Fibroblast of lung (primary cell): ENCODE measurements at regions not wholly inside any gene's neighbourhood (a gene's known extent, or its start where the extent isn't known, plus 50 kb on each side); places are given as distances from the start of the nearest gene placed in this dataset.
A peak's percentile ranks its signal among the peaks of the same experiment; 100 is the strongest.

Experiments used
- DNase-seq, 2 donors: peaks; one replicate each; pipeline versions ENCODE4 v3.0.0 to v3.0.0-alpha.2; 2010; ENCODE audit warnings: low read depth in 2 of 2
- H2AFZ ChIP-seq: 2 replicates; pipeline ENCODE4 v1.5.1; 2012; ENCODE audit warnings: low read length, control low read depth, inconsistent platforms
- H3K27ac ChIP-seq: 2 replicates; pipeline ENCODE4 v1.5.1; 2011; ENCODE audit warnings: low read length, control low read depth; ENCODE audit not compliant: insufficient read depth
- H3K27me3 ChIP-seq: 2 replicates; pipeline ENCODE4 v1.5.1; 2011; ENCODE audit warnings: mild to moderate bottlenecking, low read length; ENCODE audit not compliant: control insufficient read depth, insufficient read depth
- H3K36me3 ChIP-seq: 2 replicates; pipeline ENCODE4 v1.5.1; 2011; ENCODE audit warnings: low read length; ENCODE audit not compliant: control insufficient read depth, insufficient read depth
- H3K4me1 ChIP-seq: 2 replicates; pipeline ENCODE4 v1.5.1; 2011; ENCODE audit warnings: low read length; ENCODE audit not compliant: control insufficient read depth, insufficient read depth; ENCODE audit errors: extremely low read depth
- H3K4me2 ChIP-seq: 2 replicates; pipeline ENCODE4 v1.5.1; 2011; ENCODE audit warnings: low read length, control low read depth; ENCODE audit not compliant: insufficient read depth; ENCODE audit errors: extremely low read depth
- H3K4me3 ChIP-seq, 4 experiments: fragments of 200-600 bp in 1 of 4; sonication (generic) in 1 of 4; replicated peaks in 1 of 4; 2 replicates each; pipeline ENCODE4 v1.5.1; 2011 to 2016; ENCODE audit warnings: low read length in 4 of 4, low read depth in 3 of 4, mild to moderate bottlenecking in 3 of 4, control low read depth in 2 of 4, inconsistent platforms in 1 of 4, mixed read lengths in 1 of 4; ENCODE audit not compliant: insufficient read depth in 1 of 4; ENCODE audit errors: control extremely low read depth in 1 of 4
- H3K79me2 ChIP-seq: 2 replicates; pipeline ENCODE4 v1.5.1; 2012; ENCODE audit warnings: mild to moderate bottlenecking, low read length, inconsistent platforms; ENCODE audit not compliant: control insufficient read depth, insufficient read depth
- H3K9ac ChIP-seq: 2 replicates; pipeline ENCODE4 v1.5.1; 2011; ENCODE audit warnings: mild to moderate bottlenecking, low read length, control low read depth; ENCODE audit not compliant: insufficient read depth
- H3K9me3 ChIP-seq: 2 replicates; pipeline ENCODE4 v1.5.1; 2012; ENCODE audit warnings: low read depth, low read length; ENCODE audit not compliant: control insufficient read depth, insufficient read depth
- H4K20me1 ChIP-seq: 2 replicates; pipeline ENCODE4 v1.5.1; 2011; ENCODE audit warnings: low read length; ENCODE audit not compliant: control insufficient read depth, insufficient read depth; ENCODE audit errors: extremely low read depth
- CTCF ChIP-seq, 2 donors: IDR thresholded peaks in 1 of 2; conservative IDR thresholded peaks in 1 of 2; 1 replicate in 1 of 2; 2 replicates in 1 of 2; pipeline ENCODE4 v1.5.1; 2011 to 2012; ENCODE audit warnings: low read length in 2 of 2, control low read depth in 1 of 2, inconsistent platforms in 1 of 2, low read depth in 1 of 2, mild to moderate bottlenecking in 1 of 2
- EZH2 ChIP-seq: IDR thresholded peaks from 2 replicates; pipeline ENCODE4 v1.5.1; 2012; ENCODE audit warnings: low read length, control low read depth, mild to moderate bottlenecking; ENCODE audit errors: missing control alignments

GRCh38 chr11:19628018-19628417 is 84.6 kb upstream of the NAV2 start:
- Histone ChIP-seq H3K27ac (no peak overlapping the region), H3K36me3 (no peaks in the 10 kb centered on the region), H3K4me3 (no peak overlapping the region), H2AFZ (peak overlapping the region; percentile 65), H4K20me1 (no peaks in the 10 kb centered on the region), H3K27me3 (no peaks in the 10 kb centered on the region), H3K9ac (no peak overlapping the region), H3K4me1 (peaks cover 4% of the 10 kb centered on the region), H3K4me2 (no peak overlapping the region), H3K9me3 (no peaks in the 10 kb centered on the region), H3K79me2 (no peaks in the 10 kb centered on the region)
- peak; percentile 37 to 76 for DNase-seq
- no peak for TF ChIP-seq CTCF (conservative IDR thresholded peaks at IDR 0.05 in 1 of 2, IDR thresholded peaks at IDR 0.05 in 1 of 2; ENCODE audit: low read depth in 1 of 2, low read length in 2 of 2)

GRCh38 chr11:19627566-19627965 is 85.1 kb upstream of the NAV2 start:
- H3K9ac ChIP-seq, result no peak overlapping the region
- no peaks in the 10 kb centered on the region for H3K36me3 ChIP-seq
- H3K27ac ChIP-seq, result no peak overlapping the region
- H3K9me3 ChIP-seq, result no peaks in the 10 kb centered on the region
- no peak for DNase-seq
- no peaks in the 10 kb centered on the region for H3K27me3 ChIP-seq
- peaks cover 4% of the 10 kb centered on the region for H3K4me1 ChIP-seq
- no peak overlapping the region for H2AFZ ChIP-seq
- no peaks in the 10 kb centered on the region for H3K79me2 ChIP-seq
- no peak overlapping the region for H3K4me3 ChIP-seq
- TF ChIP-seq CTCF (conservative IDR thresholded peaks at IDR 0.05 in 1 of 2, IDR thresholded peaks at IDR 0.05 in 1 of 2; ENCODE audit: low read depth in 1 of 2, low read length in 2 of 2), result no peak
- no peak for TF ChIP-seq EZH2
- no peaks in the 10 kb centered on the region for H4K20me1 ChIP-seq
- H3K4me2 ChIP-seq, result no peak overlapping the region

- peak in 1 of 2 donors; percentile 62 for DNase-seq
- Histone ChIP-seq H3K27ac (no peak overlapping the region), H3K4me3 (no peak overlapping the region), H4K20me1 (no peaks in the 10 kb centered on the region), H3K36me3 (no peaks in the 10 kb centered on the region), H3K4me2 (no peak overlapping the region), H3K9me3 (no peaks in the 10 kb centered on the region), H3K4me1 (peaks cover 4% of the 10 kb centered on the region), H3K27me3 (no peaks in the 10 kb centered on the region), H2AFZ (no peak overlapping the region), H3K9ac (no peak overlapping the region), H3K79me2 (no peaks in the 10 kb centered on the region)
- no peak for TF ChIP-seq EZH2
- no peak for TF ChIP-seq CTCF (conservative IDR thresholded peaks at IDR 0.05 in 1 of 2, IDR thresholded peaks at IDR 0.05 in 1 of 2; ENCODE audit: low read depth in 1 of 2, low read length in 2 of 2)
Measured at GRCh38 chr11:19625438-19625837, 87.2 kb upstream of the NAV2 start.
